K562 (cell line): ENCODE measurements at regions not wholly inside any gene's neighbourhood (a gene's known extent, or its start where the extent isn't known, plus 50 kb on each side); places are given as distances from the start of the nearest gene placed in this dataset.

ENCODE experiments used
- ATAC-seq: fragments of 200-7000 bp; cut with Tn5 transposase; 3 replicates; pipeline ENCODE4 v1.9.1; 2020; ENCODE audit warnings: moderate library complexity
- BruUV-seq: library from RNA; stranded (reverse); fragments of 400-500 nt; replicated peaks from 2 replicates; lab custom pipeline; 2021; lab: Mats Ljungman, UMichigan
- CTCF ChIA-PET: fragments of 300-600 bp; formaldehyde crosslinking; extraction: SDS; loops from one replicate; lab custom pipeline; 2021; ENCODE audit warnings: low intra/inter-chr PET ratio; lab: Yijun Ruan, JAX
- POLR2A ChIA-PET: fragments of 300-600, 350-650 bp; sonication (Branson Sonifier 250); formaldehyde crosslinking; extraction: SDS; loops from one replicate; lab custom pipeline; 2021; ENCODE audit warnings: antibody characterized with exemption, inconsistent platforms; lab: Yijun Ruan, JAX
- DNase-seq, 4 experiments: peaks; one replicate each; pipeline versions ENCODE4 v3.0.0 to v3.0.0-alpha.2; 2011 to 2018; ENCODE audit warnings: low spot score in 3 of 4, mixed read lengths in 3 of 4; ENCODE audit errors: extremely low read depth in 1 of 4
- FAIRE-seq: peaks from 2 replicates; lab custom pipeline; 2011; peaks lifted over from hg19 to GRCh38; lab: Jason Lieb, UNC
- H2AFZ ChIP-seq: 2 replicates; pipeline ENCODE4 v1.6.0; 2011; ENCODE audit warnings: low read depth, low read length, control low read depth, inconsistent platforms
- H3K27ac ChIP-seq: fragments of 200-600 bp; 3 replicates; pipeline ENCODE4 v1.8.0; 2011; ENCODE audit warnings: low read depth, mild to moderate bottlenecking, control low read depth, inconsistent platforms, low read length, moderate library complexity, mixed read lengths; ENCODE audit errors: extremely low read depth
- H3K27me3 ChIP-seq, 2 experiments: fragments of 300-600 bp in 1 of 2; 2 replicates in 1 of 2; 3 replicates in 1 of 2; pipeline versions ENCODE4 v1.6.0 to v1.8.0; 2011; ENCODE audit warnings: inconsistent platforms in 2 of 2, low read length in 2 of 2, mild to moderate bottlenecking in 1 of 2, mixed read lengths in 1 of 2, moderate library complexity in 1 of 2; ENCODE audit not compliant: control insufficient read depth in 2 of 2, insufficient read depth in 2 of 2
- H3K36me3 ChIP-seq: fragments of 300-600 bp; 3 replicates; pipeline ENCODE4 v1.8.0; 2011; ENCODE audit warnings: mild to moderate bottlenecking, low read length, inconsistent platforms; ENCODE audit not compliant: control insufficient read depth, insufficient read depth
- H3K4me1 ChIP-seq, 2 experiments: fragments of 200-600 bp in 1 of 2; replicated peaks in 1 of 2; 2 replicates in 1 of 2; 3 replicates in 1 of 2; pipeline versions ENCODE4 v1.5.1 to v1.8.0; 2011; ENCODE audit warnings: inconsistent platforms in 2 of 2, low read length in 2 of 2, mild to moderate bottlenecking in 1 of 2, mixed read lengths in 1 of 2, moderate library complexity in 1 of 2; ENCODE audit not compliant: control insufficient read depth in 2 of 2, insufficient read depth in 2 of 2
- H3K4me2 ChIP-seq: 2 replicates; pipeline ENCODE4 v1.6.1; 2011; ENCODE audit warnings: low read length, control low read depth, inconsistent platforms, mixed read lengths; ENCODE audit not compliant: insufficient read depth
- H3K4me3 ChIP-seq: fragments of 200-600 bp; sonication (generic), shearing (Covaris generic); 2 replicates; pipeline ENCODE4 v1.5.1; 2016; ENCODE audit warnings: control low read depth, inconsistent platforms
- H3K79me2 ChIP-seq: fragments of 200-600 bp; 3 replicates; pipeline ENCODE4 v1.8.0; 2011; ENCODE audit warnings: low read length, inconsistent platforms; ENCODE audit not compliant: control insufficient read depth, insufficient read depth
- H3K9ac ChIP-seq, 2 experiments: 2 replicates each; pipeline versions ENCODE4 v1.6.0 to v1.6.1; 2011; ENCODE audit warnings: low read depth in 2 of 2, low read length in 2 of 2, control low read depth in 1 of 2, inconsistent platforms in 1 of 2, mild to moderate bottlenecking in 1 of 2, mixed read lengths in 1 of 2; ENCODE audit not compliant: insufficient read depth in 1 of 2
- H3K9me1 ChIP-seq: one replicate; pipeline ENCODE4 v1.6.0; 2011; ENCODE audit warnings: inconsistent platforms, mild to moderate bottlenecking, low read length, moderate library complexity; ENCODE audit not compliant: control insufficient read depth, insufficient read depth
- H3K9me3 ChIP-seq: replicated peaks from 2 replicates; pipeline ENCODE4 v1.5.1; 2011; ENCODE audit warnings: low read depth, low read length, inconsistent platforms; ENCODE audit not compliant: control insufficient read depth, insufficient read depth
- H4K20me1 ChIP-seq: replicated peaks from 2 replicates; pipeline ENCODE4 v1.6.1; 2011; ENCODE audit warnings: low read length, inconsistent platforms, mixed read lengths; ENCODE audit not compliant: control insufficient read depth, insufficient read depth
- ARID3A ChIP-seq: IDR thresholded peaks from 2 replicates; pipeline ENCODE4 v1.6.1; 2012; ENCODE audit warnings: low read depth, low read length, improper control_type of control experiment, borderline replicate concordance
- FOS ChIP-seq: IDR thresholded peaks from 3 replicates; pipeline ENCODE4 v1.6.1; 2011; ENCODE audit not compliant: insufficient read length; ENCODE audit errors: extremely low read depth
- GATAD2B ChIP-seq: fragments of 450-650 bp; IDR thresholded peaks from 2 replicates; pipeline ENCODE4 v1.6.1; 2017; ENCODE audit warnings: mild to moderate bottlenecking, borderline replicate concordance
- POLR2B ChIP-seq: fragments of 450-650 bp; IDR thresholded peaks from 2 replicates; pipeline ENCODE4 v1.6.1; 2018; ENCODE audit warnings: low read depth; ENCODE audit not compliant: partially characterized antibody
- ZNF75A ChIP-seq: fragments of 450-650 bp; formaldehyde crosslinking; IDR thresholded peaks from 2 replicates; pipeline ENCODE4 v1.4.0; 2020; ENCODE audit warnings: mild to moderate bottlenecking
- WGBS: fragments of 100-300 bp; shearing (Covaris generic); methylation state at CpG from one replicate; pipeline ENCODE4 v1.1.6; 2016; ENCODE audit warnings: low coverage, mixed read lengths; ENCODE audit not compliant: insufficient coverage; ENCODE audit errors: missing lambda C conversion rate; 5-methylcytosine and 5-hydroxymethylcytosine counted together
- in situ Hi-C: fragments of 300-500 bp; cut with MboI; formaldehyde crosslinking; loops from 4 replicates; pipeline ENCODE4 v1.15.0; 2018; ENCODE audit warnings: inconsistent platforms, mixed read lengths
- intact Hi-C: fragments of 100-400 bp; cut with micrococcal nuclease; formaldehyde crosslinking; loops from 2 replicates; pipeline ENCODE4 v1.14.2; 2022
- TF ChIP-seq, protein P1 (sequence below): fragments of 250-450 bp; sonication (Bioruptor Pico); IDR thresholded peaks from 2 replicates; pipeline ENCODE4 v1.5.1; 2021; ENCODE audit warnings: mild to moderate bottlenecking

GRCh38 chrY:12357204-12357603, 343.8 kb upstream of the USP9Y start:
- H3K4me1 ChIP-seq, result no peaks in the 10 kb centered on the region
- no peak overlapping the region for H3K27ac ChIP-seq
- H3K9me1 ChIP-seq, result no peaks in the 10 kb centered on the region
- ChIA-PET CTCF (no interaction called here), POLR2A (no interaction called here)
- DNase-seq (no peak), FAIRE-seq (no peak), ATAC-seq (no peak)
- no peaks in the 10 kb centered on the region for H4K20me1 ChIP-seq
- H3K36me3 ChIP-seq, result no peaks in the 10 kb centered on the region
- H2AFZ ChIP-seq, result no peak overlapping the region
- no TSS peak for BruUV-seq
- no peak overlapping the region for H3K4me3 ChIP-seq
- H3K79me2 ChIP-seq, result no peaks in the 10 kb centered on the region
- no peak overlapping the region for H3K4me2 ChIP-seq
- intact Hi-C loops, result no loop called here
- H3K9ac ChIP-seq, result no peak overlapping the region
- no peaks in the 10 kb centered on the region for H3K27me3 ChIP-seq
- no peaks in the 10 kb centered on the region for H3K9me3 ChIP-seq
- in situ Hi-C loops, result no loop called here
- no peak for TF ChIP-seq FOS
- no peak for TF ChIP-seq GATAD2B
- no peak for TF ChIP-seq ZNF75A (CRISPR knock-in tag)
- no peak for TF ChIP-seq ARID3A
- no peak for TF ChIP-seq POLR2B
- TF ChIP-seq, protein P1, sequence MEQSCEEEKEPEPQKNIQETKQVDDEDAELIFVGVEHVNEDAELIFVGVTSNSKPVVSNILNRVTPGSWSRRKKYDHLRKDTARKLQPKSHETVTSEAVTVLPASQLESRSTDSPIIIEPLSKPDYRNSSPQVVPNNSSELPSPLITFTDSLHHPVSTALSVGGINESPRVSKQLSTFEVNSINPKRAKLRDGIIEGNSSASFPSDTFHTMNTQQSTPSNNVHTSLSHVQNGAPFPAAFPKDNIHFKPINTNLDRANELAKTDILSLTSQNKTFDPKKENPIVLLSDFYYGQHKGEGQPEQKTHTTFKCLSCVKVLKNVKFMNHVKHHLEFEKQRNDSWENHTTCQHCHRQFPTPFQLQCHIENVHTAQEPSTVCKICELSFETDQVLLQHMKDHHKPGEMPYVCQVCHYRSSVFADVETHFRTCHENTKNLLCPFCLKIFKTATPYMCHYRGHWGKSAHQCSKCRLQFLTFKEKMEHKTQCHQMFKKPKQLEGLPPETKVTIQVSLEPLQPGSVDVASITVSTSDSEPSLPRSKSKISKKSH, result no peak
- no CpG with 5 or more reads among the region's 3 CpGs for WGBS
